H9 (cell line): ENCODE measurements at regions not wholly inside any gene's neighbourhood (a gene's known extent, or its start where the extent isn't known, plus 50 kb on each side); places are given as distances from the start of the nearest gene placed in this dataset.

Experiments
- DNase-seq: peaks from one replicate; pipeline ENCODE4 v3.0.0-alpha.2; 2017
- H2AFZ ChIP-seq: one replicate; pipeline ENCODE4 v1.6.1; 2013; ENCODE audit warnings: mild to moderate bottlenecking, low read length, control low read depth, moderate library complexity
- H2AK5ac ChIP-seq: 2 replicates; pipeline ENCODE4 v1.6.1; 2013; ENCODE audit warnings: low read length, control low read depth, mixed read lengths; ENCODE audit not compliant: insufficient read length
- H2BK120ac ChIP-seq: one replicate; pipeline ENCODE4 v1.6.1; 2013; ENCODE audit warnings: low read depth, mild to moderate bottlenecking, low read length, control low read depth, inconsistent platforms; ENCODE audit not compliant: poor library complexity, severe bottlenecking
- H2BK12ac ChIP-seq: 2 replicates; pipeline ENCODE4 v1.6.1; 2013; ENCODE audit warnings: low read length, control low read depth, mixed read lengths, low read depth; ENCODE audit not compliant: insufficient read length
- H2BK15ac ChIP-seq: 2 replicates; pipeline ENCODE4 v1.6.1; 2013; ENCODE audit warnings: low read depth, low read length, control low read depth
- H2BK20ac ChIP-seq: one replicate; pipeline ENCODE4 v1.6.1; 2013; ENCODE audit warnings: low read depth, mild to moderate bottlenecking, low read length, control low read depth, inconsistent platforms; ENCODE audit not compliant: poor library complexity, severe bottlenecking
- H2BK5ac ChIP-seq: 2 replicates; pipeline ENCODE4 v1.6.1; 2013; ENCODE audit warnings: low read length, control low read depth, mixed read lengths; ENCODE audit not compliant: insufficient read length
- H3K14ac ChIP-seq: 2 replicates; pipeline ENCODE4 v1.6.1; 2013; ENCODE audit warnings: low read length, control low read depth; ENCODE audit not compliant: insufficient read depth
- H3K18ac ChIP-seq: 2 replicates; pipeline ENCODE4 v1.6.1; 2013; ENCODE audit warnings: low read depth, mild to moderate bottlenecking, mixed read lengths, low read length, control low read depth; ENCODE audit not compliant: insufficient read length
- H3K23ac ChIP-seq: 2 replicates; pipeline ENCODE4 v1.6.1; 2013; ENCODE audit warnings: low read length, control low read depth, mixed read lengths, low read depth; ENCODE audit not compliant: insufficient read length
- H3K23me2 ChIP-seq: 2 replicates; pipeline ENCODE4 v1.6.1; 2013; ENCODE audit warnings: low read depth, mild to moderate bottlenecking, mixed read lengths, low read length, control low read depth; ENCODE audit not compliant: insufficient read length, poor library complexity, severe bottlenecking
- H3K27ac ChIP-seq: 2 replicates; pipeline ENCODE4 v1.5.1; 2013; ENCODE audit warnings: low read length, control low read depth, mixed read lengths, low read depth; ENCODE audit not compliant: insufficient read length
- H3K27me3 ChIP-seq: 2 replicates; pipeline ENCODE4 v1.6.1; 2013; ENCODE audit warnings: low read length, control low read depth, inconsistent platforms; ENCODE audit not compliant: insufficient read depth
- H3K4ac ChIP-seq: 2 replicates; pipeline ENCODE4 v1.6.1; 2013; ENCODE audit warnings: low read depth, mild to moderate bottlenecking, control low read depth, inconsistent platforms, low read length, moderate library complexity
- H3K4me1 ChIP-seq: 2 replicates; pipeline ENCODE4 v1.6.1; 2013; ENCODE audit warnings: low read length, control low read depth, inconsistent platforms; ENCODE audit not compliant: insufficient read depth
- H3K4me2 ChIP-seq: 2 replicates; pipeline ENCODE4 v1.6.1; 2013; ENCODE audit warnings: low read length, control low read depth, mixed read lengths; ENCODE audit not compliant: insufficient read length, insufficient read depth
- H3K56ac ChIP-seq: 2 replicates; pipeline ENCODE4 v1.6.1; 2013; ENCODE audit warnings: low read depth, mild to moderate bottlenecking, mixed read lengths, low read length, control low read depth; ENCODE audit not compliant: insufficient read length
- H3K79me1 ChIP-seq: 2 replicates; pipeline ENCODE4 v1.6.1; 2013; ENCODE audit warnings: low read depth, mild to moderate bottlenecking, moderate library complexity, low read length, control low read depth, inconsistent platforms; ENCODE audit not compliant: insufficient read depth, poor library complexity, severe bottlenecking
- H3K79me2 ChIP-seq: 2 replicates; pipeline ENCODE4 v1.6.1; 2013; ENCODE audit warnings: low read length, control low read depth, inconsistent platforms; ENCODE audit not compliant: insufficient read depth
- H3K9ac ChIP-seq: 2 replicates; pipeline ENCODE4 v1.6.1; 2013; ENCODE audit warnings: low read length, control low read depth, mixed read lengths; ENCODE audit not compliant: insufficient read length; ENCODE audit errors: extremely low read depth
- H3K9me3 ChIP-seq: one replicate; pipeline ENCODE4 v1.6.1; 2013; ENCODE audit warnings: low read depth, low read length, inconsistent platforms; ENCODE audit not compliant: control insufficient read depth
- H3T11ph ChIP-seq: one replicate; pipeline ENCODE4 v1.6.1; 2013; ENCODE audit warnings: mild to moderate bottlenecking, low read length, control low read depth, inconsistent platforms
- H4K20me1 ChIP-seq: one replicate; pipeline ENCODE4 v1.6.1; 2013; ENCODE audit not compliant: control insufficient read depth, insufficient read length, insufficient read depth
- H4K5ac ChIP-seq: 2 replicates; pipeline ENCODE4 v1.6.1; 2013; ENCODE audit warnings: low read depth, mild to moderate bottlenecking, mixed read lengths, low read length, control low read depth; ENCODE audit not compliant: insufficient read length
- H4K8ac ChIP-seq: replicated peaks from 2 replicates; pipeline ENCODE4 v1.6.1; 2013; ENCODE audit warnings: low read length, control low read depth, mixed read lengths, low read depth; ENCODE audit not compliant: insufficient read length
- H4K91ac ChIP-seq: 2 replicates; pipeline ENCODE4 v1.6.1; 2013; ENCODE audit warnings: low read depth, mild to moderate bottlenecking, moderate library complexity, mixed read lengths, low read length, control low read depth; ENCODE audit not compliant: insufficient read length
- H3K27ac Mint-ChIP-seq, 3 experiments: 2 replicates in 2 of 3; 3 replicates in 1 of 3; pipeline ENCODE4 v1.8.0; 2020 to 2021; ENCODE audit warnings: mixed read lengths in 3 of 3, mild to moderate bottlenecking in 1 of 3, moderate library complexity in 1 of 3
- H3K27me3 Mint-ChIP-seq: 2 replicates; pipeline ENCODE4 v1.8.0; 2021; ENCODE audit warnings: low read depth, mild to moderate bottlenecking, moderate library complexity, mixed read lengths
- H3K36me3 Mint-ChIP-seq, 3 experiments: 2 replicates in 2 of 3; 3 replicates in 1 of 3; pipeline ENCODE4 v1.8.0; 2020 to 2021; ENCODE audit warnings: low read depth in 3 of 3, mixed read lengths in 3 of 3; ENCODE audit not compliant: insufficient read depth in 1 of 3
- H3K4me1 Mint-ChIP-seq, 2 experiments: 2 replicates each; pipeline ENCODE4 v1.8.0; 2020; ENCODE audit warnings: mixed read lengths in 2 of 2
- H3K4me3 Mint-ChIP-seq, 2 experiments: 2 replicates in 1 of 2; 3 replicates in 1 of 2; pipeline ENCODE4 v1.8.0; 2020 to 2021; ENCODE audit warnings: mild to moderate bottlenecking in 2 of 2, mixed read lengths in 2 of 2, moderate library complexity in 1 of 2
- H3K9me3 Mint-ChIP-seq, 2 experiments: 2 replicates in 1 of 2; 3 replicates in 1 of 2; pipeline ENCODE4 v1.8.0; 2020; ENCODE audit warnings: mild to moderate bottlenecking in 2 of 2, mixed read lengths in 2 of 2, moderate library complexity in 1 of 2
- CTCF ChIP-seq: fragments of 200-600 bp; sonication (generic); conservative IDR thresholded peaks from 3 replicates; pipeline ENCODE4 v1.8.0; 2021; ENCODE audit warnings: antibody characterized with exemption, mild to moderate bottlenecking
- WGBS: extraction: QIAGEN DNeasy Blood & Tissue Kit; methylation state at CpG from one replicate; pipeline ENCODE4 v1.1.7; 2013; ENCODE audit warnings: missing lambda C conversion rate, low lambda C conversion rate, mixed read lengths; ENCODE audit not compliant: insufficient read length; ENCODE audit errors: extremely low coverage; 5-methylcytosine and 5-hydroxymethylcytosine counted together

GRCh38 chr2:153068052-153068451 lies 349.6 kb downstream of the ARL6IP6 start:
- Histone ChIP-seq H2AK5ac (no peak overlapping the region), H4K8ac (no peak overlapping the region), H4K91ac (no peak overlapping the region), H4K20me1 (no peaks in the 10 kb centered on the region), H3K4ac (no peak overlapping the region), H3K9ac (no peak overlapping the region), H2BK20ac (no peak overlapping the region), H3K4me2 (no peak overlapping the region), H3K56ac (no peak overlapping the region), H3K4me1 (no peaks in the 10 kb centered on the region), H2AFZ (no peak overlapping the region), H3K79me2 (no peaks in the 10 kb centered on the region), H3K9me3 (no peaks in the 10 kb centered on the region), H3K79me1 (no peaks in the 10 kb centered on the region), H3T11ph (no peak overlapping the region), H3K27me3 (no peaks in the 10 kb centered on the region), H2BK120ac (no peak overlapping the region), H4K5ac (no peak overlapping the region), H3K23ac (no peak overlapping the region), H3K27ac (no peak overlapping the region), H2BK12ac (no peak overlapping the region), H2BK5ac (no peak overlapping the region), H3K18ac (no peak overlapping the region), H3K23me2 (no peaks in the 10 kb centered on the region), H3K14ac (no peak overlapping the region), H2BK15ac (no peak overlapping the region)
- H3K4me3 Mint-ChIP-seq, result no peak overlapping the region
- no peaks in the 10 kb centered on the region for H3K9me3 Mint-ChIP-seq
- no CpG with 5 or more reads among the region's 2 CpGs for WGBS
- TF ChIP-seq CTCF, result no peak
- H3K27me3 Mint-ChIP-seq, result no peaks in the 10 kb centered on the region
- DNase-seq, result no peak
- no peaks in the 10 kb centered on the region for H3K36me3 Mint-ChIP-seq
- H3K4me1 Mint-ChIP-seq, result peaks cover 4 to 6% of the 10 kb centered on the region in 2 experiments
- H3K27ac Mint-ChIP-seq, result peak overlapping the region in 1 of 3 experiments; percentile 31; a peak in 1 of 7 replicates
